LNCAP (cell line): ENCODE measurements at regions not wholly inside any gene's neighbourhood (a gene's known extent, or its start where the extent isn't known, plus 50 kb on each side); places are given as distances from the start of the nearest gene placed in this dataset.

Experiments used
- CTCF ChIP-seq: fragments of 450-650 bp; IDR thresholded peaks from 2 replicates; pipeline ENCODE4 v1.5.1; 2017; ENCODE audit warnings: mild to moderate bottlenecking

- TF ChIP-seq CTCF: no peak
Measured at GRCh38 chr2:131754929-131755720, 227.4 kb downstream of the CCDC74A start.

GRCh38 chr2:131756141-131756907 lies 228.6 kb downstream of the CCDC74A start:
- no peak for TF ChIP-seq CTCF

GRCh38 chr2:131801210-131801744 lies 273.6 kb downstream of the CCDC74A start:
- no peak for TF ChIP-seq CTCF

GRCh38 chr2:131801745-131802350 lies 274.2 kb downstream of the CCDC74A start:
- peak; percentile 67 for TF ChIP-seq CTCF

DNA sequence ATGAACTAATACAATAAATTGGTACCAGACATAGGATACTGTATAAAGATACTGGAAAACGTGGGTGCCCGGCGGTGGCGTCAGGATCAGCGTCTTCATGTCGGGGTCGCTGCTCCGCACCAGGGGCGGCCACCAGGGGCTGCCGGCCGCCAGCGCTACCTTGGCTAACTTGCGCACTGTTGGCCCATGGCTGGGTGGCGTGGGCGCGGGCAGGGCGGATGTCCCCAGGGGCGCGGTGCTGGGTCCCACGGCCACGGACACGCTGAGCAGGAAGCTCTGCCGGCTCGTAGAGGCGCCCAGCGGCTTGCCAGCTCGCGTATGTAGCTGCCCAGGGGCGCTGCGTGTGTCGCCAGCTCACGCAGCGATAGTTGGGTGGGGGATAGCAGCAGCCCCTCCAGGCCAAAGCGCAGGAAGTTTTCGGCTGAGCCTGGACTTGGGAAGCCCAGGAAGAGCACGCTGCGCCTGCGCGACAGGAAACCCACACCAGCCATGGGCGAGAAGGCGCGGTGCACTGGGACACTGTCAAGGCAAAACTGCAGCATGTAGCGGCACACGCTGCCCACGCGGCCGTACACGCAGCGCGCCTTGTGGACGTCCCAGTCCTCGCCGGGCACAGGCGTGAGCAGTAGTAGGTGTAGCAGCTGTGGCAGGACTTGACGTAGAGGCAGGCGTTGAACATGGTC lies 299.9 kb downstream of the CCDC74A start:
- no peak for TF ChIP-seq CTCF

GRCh38 chr2:131828164-131828561 lies 300.5 kb downstream of the CCDC74A start:
- TF ChIP-seq CTCF: no peak

- no peak for TF ChIP-seq CTCF
Measured at GRCh38 chr2:131835621-131836091, 308.0 kb downstream of the CCDC74A start.
